ENCODE measurements at regions not wholly inside any gene's neighbourhood (a gene's known extent, or its start where the extent isn't known, plus 50 kb on each side); places are given as distances from the start of the nearest gene placed in this dataset.

- H3K27me3 ChIP-seq = no peaks in the 10 kb centered on the region
- in situ Hi-C loops (cut with MboI; ENCODE audit: low pct_ligation_motif_present in 1 of 4, low pct_unique_long_range_greater_than_20kb in 1 of 4, low sequenced_read_pairs in 3 of 4) = no loop called here
- H3K4me1 ChIP-seq = no peaks in the 10 kb centered on the region
- intact Hi-C loops (cut with DNase I; ENCODE audit: low total_unique reads) = no loop called here
- no peaks in the 10 kb centered on the region for H3K9me3 ChIP-seq
- 71 to 100% methylated on average over 1 to 2 of the region's 2 CpGs for WGBS, 2 donors (ENCODE audit: low coverage in 1 of 2)
- TF ChIP-seq, protein P1, sequence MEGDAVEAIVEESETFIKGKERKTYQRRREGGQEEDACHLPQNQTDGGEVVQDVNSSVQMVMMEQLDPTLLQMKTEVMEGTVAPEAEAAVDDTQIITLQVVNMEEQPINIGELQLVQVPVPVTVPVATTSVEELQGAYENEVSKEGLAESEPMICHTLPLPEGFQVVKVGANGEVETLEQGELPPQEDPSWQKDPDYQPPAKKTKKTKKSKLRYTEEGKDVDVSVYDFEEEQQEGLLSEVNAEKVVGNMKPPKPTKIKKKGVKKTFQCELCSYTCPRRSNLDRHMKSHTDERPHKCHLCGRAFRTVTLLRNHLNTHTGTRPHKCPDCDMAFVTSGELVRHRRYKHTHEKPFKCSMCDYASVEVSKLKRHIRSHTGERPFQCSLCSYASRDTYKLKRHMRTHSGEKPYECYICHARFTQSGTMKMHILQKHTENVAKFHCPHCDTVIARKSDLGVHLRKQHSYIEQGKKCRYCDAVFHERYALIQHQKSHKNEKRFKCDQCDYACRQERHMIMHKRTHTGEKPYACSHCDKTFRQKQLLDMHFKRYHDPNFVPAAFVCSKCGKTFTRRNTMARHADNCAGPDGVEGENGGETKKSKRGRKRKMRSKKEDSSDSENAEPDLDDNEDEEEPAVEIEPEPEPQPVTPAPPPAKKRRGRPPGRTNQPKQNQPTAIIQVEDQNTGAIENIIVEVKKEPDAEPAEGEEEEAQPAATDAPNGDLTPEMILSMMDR (IDR thresholded peaks at IDR 0.05) = no peak
- no peak for TF ChIP-seq EP300 (IDR thresholded peaks at IDR 0.05; ENCODE audit: low read depth)
- no peak for TF ChIP-seq POLR2AphosphoS5 (IDR thresholded peaks at IDR 0.05)
- TF ChIP-seq POLR2A (IDR thresholded peaks at IDR 0.05) = no peak
- DNase-seq = no peak
- H3K27ac ChIP-seq = no peak overlapping the region
- H3K4me3 ChIP-seq = no peak overlapping the region
- H3K36me3 ChIP-seq = no peaks in the 10 kb centered on the region
Observed at GRCh38 chr13:32877491-32877890, 138.7 kb upstream of the KL start.

GRCh38 chr13:32878163-32878562 lies 138.1 kb upstream of the KL start:
- intact Hi-C loops (cut with DNase I; ENCODE audit: low total_unique reads) = no loop called here
- WGBS, 2 donors (ENCODE audit: low coverage in 1 of 2) = 88 to 100% methylated on average over 2 to 4 of the region's 4 CpGs
- Histone ChIP-seq H3K9me3 (no peaks in the 10 kb centered on the region), H3K36me3 (no peaks in the 10 kb centered on the region), H3K4me3 (no peak overlapping the region), H3K27me3 (no peaks in the 10 kb centered on the region), H3K27ac (no peak overlapping the region), H3K4me1 (no peaks in the 10 kb centered on the region)
- TF ChIP-seq POLR2A (IDR thresholded peaks at IDR 0.05) (no peak), EP300 (IDR thresholded peaks at IDR 0.05; ENCODE audit: low read depth) (no peak), POLR2AphosphoS5 (IDR thresholded peaks at IDR 0.05) (no peak)
- TF ChIP-seq, protein P1 (IDR thresholded peaks at IDR 0.05) = no peak
- in situ Hi-C loops (cut with MboI; ENCODE audit: low pct_ligation_motif_present in 1 of 4, low pct_unique_long_range_greater_than_20kb in 1 of 4, low sequenced_read_pairs in 3 of 4) = no loop called here
- DNase-seq = no peak

- H3K27ac ChIP-seq = peak overlapping the region; percentile 2 to 62 (median 52)
- H3K4me1 ChIP-seq = no peaks in the 10 kb centered on the region
- H3K9me3 ChIP-seq = no peaks in the 10 kb centered on the region
- no peaks in the 10 kb centered on the region for H3K27me3 ChIP-seq
- intact Hi-C loops (cut with DNase I; ENCODE audit: low total_unique reads) = no loop called here
- H3K36me3 ChIP-seq = no peaks in the 10 kb centered on the region
- H3K4me3 ChIP-seq = no peak overlapping the region
- in situ Hi-C loops (cut with MboI; ENCODE audit: low pct_ligation_motif_present in 1 of 4, low pct_unique_long_range_greater_than_20kb in 1 of 4, low sequenced_read_pairs in 3 of 4) = no loop called here
- 75 to 100% methylated on average over 3 of the region's 3 CpGs for WGBS, 2 donors (ENCODE audit: low coverage in 1 of 2)
- DNase-seq = no peak
- TF ChIP-seq EP300 (IDR thresholded peaks at IDR 0.05; ENCODE audit: low read depth) (no peak), POLR2AphosphoS5 (IDR thresholded peaks at IDR 0.05) (no peak), POLR2A (IDR thresholded peaks at IDR 0.05) (no peak)
- TF ChIP-seq, protein P1 (IDR thresholded peaks at IDR 0.05) = no peak
Observed at GRCh38 chr13:32880636-32881035, 135.6 kb upstream of the KL start.

- Histone ChIP-seq H3K27ac (peak overlapping the region; percentile 2 to 62 (median 52)), H3K4me3 (no peak overlapping the region), H3K27me3 (no peaks in the 10 kb centered on the region), H3K9me3 (no peaks in the 10 kb centered on the region), H3K4me1 (no peaks in the 10 kb centered on the region), H3K36me3 (no peaks in the 10 kb centered on the region)
- TF ChIP-seq POLR2A (IDR thresholded peaks at IDR 0.05) (no peak), EP300 (IDR thresholded peaks at IDR 0.05; ENCODE audit: low read depth) (no peak), POLR2AphosphoS5 (IDR thresholded peaks at IDR 0.05) (no peak)
- TF ChIP-seq, protein P1 (IDR thresholded peaks at IDR 0.05) = no peak
- DNase-seq = no peak
- 54% methylated on average over 2 of the region's 2 CpGs; no CpG with 5 or more reads in 1 of the 2 donors for WGBS, 2 donors (ENCODE audit: low coverage in 1 of 2)
- intact Hi-C loops (cut with DNase I; ENCODE audit: low total_unique reads) = no loop called here
- in situ Hi-C loops (cut with MboI; ENCODE audit: low pct_ligation_motif_present in 1 of 4, low pct_unique_long_range_greater_than_20kb in 1 of 4, low sequenced_read_pairs in 3 of 4) = no loop called here
Observed at GRCh38 chr13:32881074-32881776, 135.0 kb upstream of the KL start.
